ENCODE measurements at regions not wholly inside any gene's neighbourhood (a gene's known extent, or its start where the extent isn't known, plus 50 kb on each side); places are given as distances from the start of the nearest gene placed in this dataset.

GRCh38 chr5:158473016-158473635 lies 614.2 kb upstream of the CLINT1 start:
- no peak overlapping the region for H3K27ac ChIP-seq (ENCODE audit: extremely low read length, insufficient read depth, low read length)
- ChIA-PET POLR2A (no interaction called here), CTCF (ENCODE audit: low intra/inter-chr PET ratio, low total read pairs) (no interaction called here)
- no peak for DNase-seq (ENCODE audit: low spot score)
- no peaks in the 10 kb centered on the region for H4K20me1 ChIP-seq (ENCODE audit: insufficient read depth, low read length)
- WGBS (ENCODE audit: low lambda C conversion rate): 13% methylated on average over 4 of the region's 4 CpGs
- H3K79me2 ChIP-seq (ENCODE audit: insufficient read depth, low read length): no peaks in the 10 kb centered on the region
- intact Hi-C loops (cut with micrococcal nuclease; ENCODE audit: unreplicated experiment) (no loop called here), in situ Hi-C loops (cut with HindIII; ENCODE audit: extremely low pct_ligation_motif_present, low pct_unique_long_range_greater_than_20kb) (no loop called here)
- no peak for TF ChIP-seq ZUFSP (CRISPR knock-in tag; IDR thresholded peaks at IDR 0.05; ENCODE audit: borderline replicate concordance)
- no peak for TF ChIP-seq MED8 (CRISPR knock-in tag; IDR thresholded peaks at IDR 0.05; ENCODE audit: insufficient replicate concordance)
- no peak for TF ChIP-seq SRY (CRISPR knock-in tag; IDR thresholded peaks at IDR 0.05)
- no peak for TF ChIP-seq KDM4B (CRISPR knock-in tag; IDR thresholded peaks at IDR 0.05)
- TF ChIP-seq HDAC1 (CRISPR knock-in tag; IDR thresholded peaks at IDR 0.05): no peak
- no peak for TF ChIP-seq RARG (CRISPR knock-in tag; IDR thresholded peaks at IDR 0.05; ENCODE audit: low read depth)
- TF ChIP-seq FOXC1 (CRISPR knock-in tag; IDR thresholded peaks at IDR 0.05; ENCODE audit: borderline replicate concordance): no peak
- no peak for TF ChIP-seq SIN3B (IDR thresholded peaks at IDR 0.05; ENCODE audit: low read length)
- FAIRE-seq: no peak
- no peak overlapping the region for H2AFZ ChIP-seq (ENCODE audit: low read length)
- H3K36me3 ChIP-seq (replicated peaks in 1 of 2; ENCODE audit: control insufficient read depth in 1 of 2, insufficient read depth in 2 of 2, low read length in 2 of 2): no peaks in the 10 kb centered on the region
- no peak overlapping the region for H3K4me2 ChIP-seq (ENCODE audit: low read depth, low read length)
- no peak overlapping the region for H3K9ac ChIP-seq (ENCODE audit: insufficient read depth, low read depth, low read length)
- H3K4me1 ChIP-seq (ENCODE audit: insufficient read depth, low read length): peaks cover 10% of the 10 kb centered on the region
- H3K4me3 ChIP-seq (replicated peaks in 1 of 3; ENCODE audit: insufficient read depth in 1 of 3, low read depth in 2 of 3, low read length in 3 of 3): no peak overlapping the region
- no TSS peak for BruUV-seq (replicated peaks)
- no peak for ATAC-seq
- 0 out of 2 replicates have a peak, but pooled peaks cover 3% of the 10 kb centered on the region for H3K9me3 ChIP-seq (ENCODE audit: low read length)
- no peaks in the 10 kb centered on the region for H3K27me3 ChIP-seq (ENCODE audit: control insufficient read depth in 1 of 2, insufficient read depth in 2 of 2, low read length in 2 of 2)
